ENCODE measurements at regions not wholly inside any gene's neighbourhood (a gene's known extent, or its start where the extent isn't known, plus 50 kb on each side); places are given as distances from the start of the nearest gene placed in this dataset.
"Not testable (repeated sequence)": the region's sequence is repeated elsewhere in the genome, so short reads cannot be mapped to it uniquely, and the experiment has no call there.

DNA sequence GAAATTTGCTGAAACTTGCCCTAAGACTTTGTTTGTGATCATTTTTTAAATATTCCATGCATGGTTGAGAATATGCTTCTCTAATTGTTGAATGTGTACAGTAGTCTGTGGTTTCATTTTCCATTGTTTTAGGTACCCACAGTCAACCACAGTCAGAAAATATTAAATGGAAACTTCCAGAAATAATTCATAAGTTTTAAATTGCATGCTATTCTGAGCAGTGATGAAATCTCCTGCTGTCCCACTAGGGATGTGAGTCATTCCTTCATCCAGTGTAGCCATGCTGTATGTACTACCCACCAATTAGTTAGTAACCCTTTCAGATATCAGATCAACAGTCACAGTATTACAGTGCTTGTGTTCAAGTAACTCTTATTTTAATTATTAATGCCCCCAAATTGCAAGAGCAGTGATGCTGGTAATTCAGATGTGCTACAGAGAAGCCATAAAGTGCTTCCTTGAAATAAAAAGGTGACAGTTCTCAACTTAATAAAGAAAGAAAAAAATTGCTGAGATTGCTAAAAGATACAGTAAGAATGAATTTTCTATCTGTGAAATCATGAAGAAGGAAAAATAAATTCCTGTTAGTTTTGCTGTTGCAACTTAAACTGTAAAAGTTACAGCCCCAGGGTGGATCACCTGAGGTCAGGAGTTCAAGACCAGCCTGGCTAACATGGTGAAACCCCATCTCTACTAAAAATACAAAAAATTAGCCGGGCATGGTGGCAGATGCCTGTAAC, 79.9 kb upstream of the FBXL17 start:
- H3K9me3 ChIP-seq (ENCODE audit: control insufficient read depth, insufficient read depth, low read length) = no peaks in the 10 kb centered on the region
- H3K36me3 ChIP-seq (ENCODE audit: insufficient read depth, low read length) = no peaks in the 10 kb centered on the region
- no peak overlapping the region for H3K9ac ChIP-seq (ENCODE audit: low read depth, low read length)
- H3K4me1 ChIP-seq (ENCODE audit: insufficient read depth, low read length) = no peaks in the 10 kb centered on the region

DNA sequence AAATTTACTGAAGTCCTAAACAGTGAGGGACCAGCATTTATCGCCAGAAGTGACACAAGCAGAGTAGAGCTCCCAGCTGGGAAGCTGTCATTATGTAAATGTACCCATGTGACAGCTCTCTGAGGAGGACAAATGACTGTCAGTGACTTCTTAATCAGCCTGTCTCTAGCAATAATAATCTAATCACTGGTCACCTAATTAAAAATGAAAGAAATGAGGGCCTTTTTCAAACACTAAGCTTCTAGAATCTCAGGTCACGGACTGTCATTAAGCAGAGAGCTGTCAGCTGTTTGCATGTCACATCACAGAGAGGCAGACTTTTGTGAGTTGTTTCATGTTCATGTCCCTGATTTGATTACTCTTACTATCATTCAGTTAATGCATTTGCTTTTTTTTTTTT, 77.9 kb upstream of the FBXL17 start:
- Histone ChIP-seq H3K4me1 (ENCODE audit: insufficient read depth, low read length) (no peaks in the 10 kb centered on the region), H3K9ac (ENCODE audit: low read depth, low read length) (no peak overlapping the region), H3K9me3 (ENCODE audit: control insufficient read depth, insufficient read depth, low read length) (no peaks in the 10 kb centered on the region), H3K36me3 (ENCODE audit: insufficient read depth, low read length) (no peaks in the 10 kb centered on the region)

GRCh38 chr5:108451269-108451668, 69.4 kb upstream of the FBXL17 start:
- Histone ChIP-seq H3K9me3 (ENCODE audit: control insufficient read depth, insufficient read depth, low read length) (peaks cover 5% of the 10 kb centered on the region; the same call in 1 of the 2 replicates), H3K9ac (ENCODE audit: low read depth, low read length) (no peak overlapping the region), H3K36me3 (ENCODE audit: insufficient read depth, low read length) (no peaks in the 10 kb centered on the region), H3K4me1 (ENCODE audit: insufficient read depth, low read length) (no peaks in the 10 kb centered on the region)

DNA sequence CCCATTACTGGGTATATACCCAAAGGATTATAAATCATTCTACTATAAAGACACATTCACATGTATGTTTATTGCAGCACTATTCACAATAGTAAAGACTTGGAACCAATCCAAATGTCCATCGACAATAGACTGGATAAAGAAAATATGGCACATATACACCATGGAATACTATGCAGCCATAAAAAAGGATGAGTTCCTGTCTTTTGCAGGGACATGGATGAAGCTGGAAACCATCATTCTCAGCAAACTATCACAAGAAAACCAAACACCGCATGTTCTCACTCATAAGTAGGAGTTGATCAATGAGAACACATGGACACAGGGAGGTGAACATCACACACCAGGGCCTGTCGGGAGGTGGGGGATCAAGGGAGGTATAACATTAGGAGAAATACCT, 62.2 kb upstream of the FBXL17 start:
- H3K4me1 ChIP-seq (ENCODE audit: insufficient read depth, low read length); H3K36me3 ChIP-seq (ENCODE audit: insufficient read depth, low read length); H3K9ac ChIP-seq (ENCODE audit: low read depth, low read length); H3K9me3 ChIP-seq (ENCODE audit: control insufficient read depth, insufficient read depth, low read length): not testable (repeated sequence)

- H3K4me1 ChIP-seq (ENCODE audit: insufficient read depth, low read length); H3K9me3 ChIP-seq (ENCODE audit: control insufficient read depth, insufficient read depth, low read length); H3K9ac ChIP-seq (ENCODE audit: low read depth, low read length); H3K36me3 ChIP-seq (ENCODE audit: insufficient read depth, low read length): not testable (repeated sequence)
Measured at GRCh38 chr5:108442063-108442651, 60.3 kb upstream of the FBXL17 start.

DNA sequence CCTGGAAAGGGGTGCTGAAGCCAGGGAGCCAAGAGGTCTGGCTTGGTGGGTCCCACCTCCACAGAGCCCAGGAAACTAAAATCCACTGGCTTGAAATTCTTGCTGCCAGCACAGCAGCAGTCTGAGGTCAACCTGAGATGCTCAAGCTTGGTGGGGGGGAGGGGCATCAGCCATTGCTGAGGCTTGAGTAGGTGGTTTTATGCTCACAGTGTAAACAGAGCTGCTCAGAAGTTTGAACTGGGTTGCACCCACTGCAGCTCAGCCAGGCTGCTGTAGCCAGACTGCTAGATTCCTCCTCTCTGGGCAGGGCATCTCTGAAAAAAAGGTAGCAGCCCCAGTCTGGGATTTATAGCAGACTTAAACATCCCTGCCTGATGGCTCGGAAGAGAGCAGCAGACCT, 55.5 kb upstream of the FBXL17 start:
- Histone ChIP-seq H3K9me3 (ENCODE audit: control insufficient read depth, insufficient read depth, low read length) (no peaks in the 10 kb centered on the region), H3K4me1 (ENCODE audit: insufficient read depth, low read length) (no peaks in the 10 kb centered on the region), H3K36me3 (ENCODE audit: insufficient read depth, low read length) (no peaks in the 10 kb centered on the region), H3K9ac (ENCODE audit: low read depth, low read length) (no peak overlapping the region)

GRCh38 chr5:108436696-108437095, 54.8 kb upstream of the FBXL17 start:
- no peaks in the 10 kb centered on the region for H3K9me3 ChIP-seq (ENCODE audit: control insufficient read depth, insufficient read depth, low read length)
- no peaks in the 10 kb centered on the region for H3K36me3 ChIP-seq (ENCODE audit: insufficient read depth, low read length)
- H3K9ac ChIP-seq (ENCODE audit: low read depth, low read length) = no peak overlapping the region
- no peaks in the 10 kb centered on the region for H3K4me1 ChIP-seq (ENCODE audit: insufficient read depth, low read length)

- Histone ChIP-seq H3K36me3 (ENCODE audit: insufficient read depth, low read length) (no peaks in the 10 kb centered on the region), H3K4me1 (ENCODE audit: insufficient read depth, low read length) (no peaks in the 10 kb centered on the region), H3K9me3 (ENCODE audit: control insufficient read depth, insufficient read depth, low read length) (no peaks in the 10 kb centered on the region)
Measured at GRCh38 chr5:108433600-108433999, 51.7 kb upstream of the FBXL17 start.

DNA sequence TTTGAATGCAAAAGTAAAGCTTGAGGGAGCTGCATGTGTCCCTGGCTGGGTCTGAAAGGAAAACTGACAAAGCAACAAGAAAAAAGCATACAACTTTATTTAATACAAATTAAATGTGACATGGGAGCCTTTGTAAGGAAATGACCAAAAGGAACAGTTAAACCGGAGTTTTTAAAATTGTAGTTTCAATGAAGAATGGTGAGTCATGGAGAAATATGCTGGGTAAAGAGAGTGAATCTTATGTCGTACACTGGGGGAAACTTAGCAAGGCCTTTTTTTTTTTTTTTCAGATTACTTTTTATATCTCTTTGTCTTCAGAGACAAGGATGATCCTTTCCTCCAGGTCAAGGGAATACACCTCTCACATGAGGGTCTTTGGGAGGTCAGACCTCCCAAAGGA, 50.1 kb upstream of the FBXL17 start:
- Histone ChIP-seq H3K9ac (ENCODE audit: low read depth, low read length) (no peak overlapping the region), H3K9me3 (ENCODE audit: control insufficient read depth, insufficient read depth, low read length) (no peaks in the 10 kb centered on the region; the same call in 1 of the 2 replicates), H3K36me3 (ENCODE audit: insufficient read depth, low read length) (no peaks in the 10 kb centered on the region), H3K4me1 (ENCODE audit: insufficient read depth, low read length) (no peaks in the 10 kb centered on the region)

More at GRCh38 chr5:108433600-108433999, 51.7 kb upstream of the FBXL17 start:
- H3K9ac ChIP-seq (ENCODE audit: low read depth, low read length) = no peak overlapping the region
